ENCODE measurements at regions not wholly inside any gene's neighbourhood (a gene's known extent, or its start where the extent isn't known, plus 50 kb on each side); places are given as distances from the start of the nearest gene placed in this dataset.

GRCh38 chr21:28436286-28436932, 556.3 kb downstream of the LTN1 start:
- TF ChIP-seq CTCF (IDR thresholded peaks at IDR 0.05; ENCODE audit: extremely low read depth in 1 of 2, insufficient read depth in 1 of 2, low read depth in 1 of 2, low read length in 2 of 2) (no peak), POLR2A (IDR thresholded peaks at IDR 0.05; ENCODE audit: low read depth, low read length) (no peak), MAX (IDR thresholded peaks at IDR 0.05; ENCODE audit: insufficient read depth, insufficient read length) (no peak), POLR2AphosphoS5 (IDR thresholded peaks at IDR 0.05; ENCODE audit: insufficient read depth, low read depth, low read length) (no peak), EZH2 (IDR thresholded peaks at IDR 0.05; ENCODE audit: borderline replicate concordance, low read depth, low read length, severe bottlenecking) (no peak)
